Skeletal muscle tissue (tissue), 3 donors: ENCODE measurements at regions not wholly inside any gene's neighbourhood (a gene's known extent, or its start where the extent isn't known, plus 50 kb on each side); places are given as distances from the start of the nearest gene placed in this dataset.

ENCODE experiments used
- H3K27ac ChIP-seq: one replicate; pipeline ENCODE4 v1.7.0; 2013; ENCODE audit warnings: mild to moderate bottlenecking, low read depth, low read length, inconsistent platforms
- H3K27me3 ChIP-seq, 3 donors: one replicate each; pipeline ENCODE4 v1.7.0; 2013; ENCODE audit warnings: low read length in 3 of 3; ENCODE audit not compliant: control insufficient read depth in 3 of 3, insufficient read depth in 3 of 3
- H3K36me3 ChIP-seq, 3 donors: one replicate each; pipeline ENCODE4 v1.7.0; 2013; ENCODE audit warnings: low read length in 3 of 3; ENCODE audit not compliant: control insufficient read depth in 3 of 3, insufficient read depth in 3 of 3
- H3K4me1 ChIP-seq, 3 donors: one replicate each; pipeline ENCODE4 v1.7.0; 2013; ENCODE audit warnings: low read length in 3 of 3, mild to moderate bottlenecking in 3 of 3; ENCODE audit not compliant: control insufficient read depth in 3 of 3, insufficient read depth in 3 of 3
- H3K4me3 ChIP-seq, 3 donors: one replicate each; pipeline ENCODE4 v1.7.0; 2013; ENCODE audit warnings: low read length in 3 of 3
- H3K9ac ChIP-seq, 3 donors: one replicate each; pipeline ENCODE4 v1.7.0; 2013; ENCODE audit warnings: low read length in 3 of 3, mild to moderate bottlenecking in 3 of 3, moderate library complexity in 2 of 3, low read depth in 1 of 3
- H3K9me3 ChIP-seq, 3 donors: one replicate each; pipeline ENCODE4 v1.7.0; 2013; ENCODE audit warnings: low read length in 3 of 3; ENCODE audit not compliant: control insufficient read depth in 3 of 3
- donor health status: Osteomylitis.

DNA sequence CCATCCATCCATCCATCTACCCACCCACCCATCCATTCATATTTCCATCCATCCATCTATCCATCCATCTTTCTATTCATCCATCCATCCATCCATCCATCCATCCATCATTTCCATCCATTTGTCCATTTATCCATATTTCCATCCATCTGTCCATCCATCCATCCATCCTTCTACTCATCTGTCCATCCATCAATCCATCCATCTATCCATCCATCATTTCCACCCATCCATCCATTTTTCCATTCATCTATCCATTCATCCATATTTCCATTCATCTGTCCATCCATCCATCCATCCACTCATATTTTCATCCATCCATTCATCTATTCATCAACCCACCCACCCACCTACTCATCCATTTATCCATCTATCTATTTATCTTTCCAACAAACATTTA is 229.6 kb downstream of the TEX29 start:
- Histone ChIP-seq H3K27me3 (peaks cover 0 to 15% (median 0%) of the 10 kb centered on the region in 3 donors), H3K9ac (no peak overlapping the region), H3K36me3 (no peaks in the 10 kb centered on the region), H3K27ac (no peak overlapping the region), H3K9me3 (no peaks in the 10 kb centered on the region), H3K4me1 (no peaks in the 10 kb centered on the region), H3K4me3 (no peak overlapping the region)

DNA sequence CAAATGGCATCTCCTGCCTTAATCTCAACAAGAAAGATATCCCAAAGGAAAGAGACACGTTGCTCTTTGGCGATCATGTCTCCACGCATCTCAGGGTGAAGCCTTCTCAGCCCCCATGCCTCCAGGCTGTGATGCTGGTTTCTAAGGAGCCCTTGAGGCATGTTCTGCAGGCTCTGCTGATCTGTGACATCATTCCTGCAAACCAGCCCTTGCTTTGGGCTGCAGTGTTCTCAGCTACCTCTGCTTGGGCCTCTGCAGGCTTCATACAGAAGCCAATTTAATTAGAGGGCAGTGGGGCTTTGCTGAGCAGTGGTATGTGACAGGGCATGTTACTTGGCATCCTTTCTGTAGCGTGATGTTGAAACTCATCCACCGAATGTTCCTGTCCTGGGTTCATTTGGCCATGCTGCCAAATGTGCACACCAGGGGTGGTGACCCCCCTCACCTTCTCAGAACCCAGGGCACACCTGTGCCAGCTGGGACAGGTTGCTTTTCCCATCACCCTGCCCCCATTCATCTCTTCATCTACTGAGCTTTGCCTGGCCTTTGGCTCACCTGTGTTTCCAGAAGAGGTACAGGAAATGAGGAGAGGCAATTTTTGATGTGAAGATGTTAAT is 230.9 kb downstream of the TEX29 start:
- no peak overlapping the region for H3K9ac ChIP-seq

DNA sequence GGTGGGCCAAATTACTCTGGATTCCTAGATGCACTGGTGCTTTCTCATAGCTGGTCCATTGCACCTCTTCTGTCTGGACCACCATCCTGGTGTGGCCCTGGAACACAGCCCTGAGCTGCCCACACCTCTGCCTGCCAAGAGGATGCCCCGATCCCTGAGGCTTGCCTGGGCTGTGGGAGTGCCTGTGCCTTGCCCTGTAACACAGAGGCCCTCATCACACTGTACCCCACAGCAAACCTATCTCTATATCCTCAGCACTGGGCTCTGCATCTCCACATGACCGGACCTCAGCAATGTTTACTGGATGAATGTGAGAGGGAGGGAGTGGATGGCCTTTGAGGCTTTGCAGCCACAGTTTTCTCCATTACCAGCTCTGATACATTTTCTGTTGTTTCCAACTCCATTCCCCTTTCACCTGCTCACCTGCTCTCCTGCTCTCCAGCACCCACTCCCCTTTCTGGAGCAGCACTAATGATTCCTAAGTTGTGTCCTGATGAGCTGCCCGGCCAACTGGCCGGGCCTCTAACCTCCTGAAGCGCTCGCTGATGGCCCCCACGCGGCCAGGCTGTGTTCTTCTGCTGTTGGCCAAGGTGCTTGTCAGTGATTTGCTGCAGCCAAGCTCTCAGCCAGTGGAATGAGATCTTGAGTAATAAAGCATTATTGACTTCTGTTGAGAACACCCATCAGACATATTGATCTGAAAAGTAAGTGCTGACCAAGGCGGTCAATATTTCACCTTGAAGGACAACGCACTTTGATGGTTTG is 232.6 kb downstream of the TEX29 start:
- Histone ChIP-seq H3K27me3 (peaks cover 4 to 27% (median 5%) of the 10 kb centered on the region in 3 donors), H3K9ac (no peak overlapping the region), H3K36me3 (no peaks in the 10 kb centered on the region), H3K9me3 (no peaks in the 10 kb centered on the region), H3K27ac (no peak overlapping the region), H3K4me1 (no peaks in the 10 kb centered on the region), H3K4me3 (no peak overlapping the region)

More for the DNA sequence above, 230.9 kb downstream of the TEX29 start:
- H3K9me3 ChIP-seq, result no peaks in the 10 kb centered on the region
- no peak overlapping the region for H3K4me3 ChIP-seq
- H3K27me3 ChIP-seq, result peaks cover 0 to 20% (median 5%) of the 10 kb centered on the region in 3 donors
- H3K36me3 ChIP-seq, result no peaks in the 10 kb centered on the region
- H3K27ac ChIP-seq, result no peak overlapping the region
- H3K4me1 ChIP-seq, result no peaks in the 10 kb centered on the region

DNA sequence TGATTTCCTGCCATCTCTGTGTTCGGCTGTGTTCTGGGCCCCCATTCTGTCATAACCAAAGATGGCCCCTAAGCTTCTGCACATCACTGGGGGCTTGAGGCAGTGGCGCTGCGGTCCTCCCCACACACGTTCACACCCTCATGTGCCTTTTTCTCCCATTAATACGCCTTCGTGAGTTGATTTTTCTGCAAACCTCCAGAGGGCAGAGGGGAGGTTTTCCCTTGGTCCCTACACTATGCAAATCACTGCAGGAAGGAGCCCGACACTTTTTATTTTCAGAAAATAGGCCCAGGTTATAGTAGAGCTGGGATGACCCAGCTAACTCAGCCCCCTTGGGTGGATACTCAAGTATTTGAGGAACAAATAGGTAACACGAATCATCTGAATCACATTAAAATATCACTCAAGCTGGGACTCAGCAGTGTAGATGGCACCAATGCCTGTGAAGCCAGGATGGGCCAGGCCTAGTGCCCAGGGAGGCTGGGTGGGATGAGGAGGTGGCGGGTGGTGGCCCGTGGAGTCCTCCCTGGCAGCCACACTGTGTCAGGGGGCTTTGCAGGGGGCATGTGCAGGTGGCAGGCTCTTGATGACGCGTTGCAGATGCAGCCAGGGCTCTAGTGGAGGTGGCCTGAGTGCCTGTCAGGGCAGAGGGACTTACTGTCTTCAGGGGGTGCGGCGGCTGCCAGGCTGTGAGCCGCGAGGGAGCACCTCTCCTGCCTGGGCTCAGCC is 234.3 kb downstream of the TEX29 start:
- Histone ChIP-seq H3K27me3 (peaks cover 4 to 31% (median 5%) of the 10 kb centered on the region in 3 donors), H3K9ac (no peak overlapping the region), H3K9me3 (no peaks in the 10 kb centered on the region), H3K4me3 (no peak overlapping the region), H3K27ac (no peak overlapping the region), H3K4me1 (no peaks in the 10 kb centered on the region), H3K36me3 (no peaks in the 10 kb centered on the region)

DNA sequence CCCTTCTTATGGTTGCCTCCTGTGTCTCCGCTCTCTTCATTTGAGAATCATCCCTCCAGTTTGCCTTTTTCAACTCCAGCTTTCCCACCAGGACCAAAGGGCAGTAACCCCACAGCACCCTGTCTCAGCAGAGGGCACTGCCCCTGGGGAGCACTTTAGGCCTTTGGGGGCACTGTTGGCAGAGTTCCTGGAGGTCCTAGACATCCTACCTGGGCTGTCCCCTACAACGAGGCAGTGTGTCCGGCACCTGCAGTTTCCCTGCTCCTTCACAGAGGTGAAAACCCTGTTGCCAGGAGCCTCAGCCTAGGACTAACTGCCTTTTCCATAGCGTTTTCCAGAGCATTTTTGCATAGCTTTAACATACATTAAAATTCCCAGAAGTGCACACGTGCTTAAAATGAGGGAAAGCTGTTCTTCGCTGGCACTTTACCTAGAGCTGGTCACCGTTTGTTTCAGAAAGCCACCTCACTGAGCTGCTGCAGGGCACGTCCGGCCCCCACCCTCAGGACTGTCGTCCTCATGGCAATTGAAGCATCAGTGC is 234.9 kb downstream of the TEX29 start:
- Histone ChIP-seq H3K27ac (no peak overlapping the region), H3K4me1 (no peaks in the 10 kb centered on the region), H3K27me3 (peaks cover 4 to 35% (median 5%) of the 10 kb centered on the region in 3 donors), H3K9ac (no peak overlapping the region), H3K9me3 (no peaks in the 10 kb centered on the region), H3K36me3 (no peaks in the 10 kb centered on the region), H3K4me3 (no peak overlapping the region)

DNA sequence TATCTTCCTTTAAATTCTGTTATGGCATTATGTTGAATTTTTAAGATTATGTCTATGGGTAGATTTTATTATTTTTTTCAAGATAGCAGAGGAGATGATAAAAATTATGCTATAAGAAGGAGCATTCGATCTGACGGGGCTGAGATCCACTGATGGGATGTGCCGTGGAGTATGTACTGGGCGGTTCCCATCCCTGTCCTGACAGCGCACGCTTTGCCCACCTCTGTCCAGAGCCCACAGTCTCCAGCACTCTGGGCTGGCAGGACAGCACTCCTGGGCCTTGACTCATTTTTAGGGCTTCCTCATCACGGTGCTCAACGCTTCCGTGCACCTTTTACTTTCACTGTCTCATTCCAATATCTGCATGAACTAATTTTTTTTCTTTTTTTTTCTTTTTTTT is 235.5 kb downstream of the TEX29 start:
- H3K27me3 ChIP-seq, result peaks cover 4 to 35% (median 5%) of the 10 kb centered on the region in 3 donors
- no peak overlapping the region for H3K4me3 ChIP-seq

DNA sequence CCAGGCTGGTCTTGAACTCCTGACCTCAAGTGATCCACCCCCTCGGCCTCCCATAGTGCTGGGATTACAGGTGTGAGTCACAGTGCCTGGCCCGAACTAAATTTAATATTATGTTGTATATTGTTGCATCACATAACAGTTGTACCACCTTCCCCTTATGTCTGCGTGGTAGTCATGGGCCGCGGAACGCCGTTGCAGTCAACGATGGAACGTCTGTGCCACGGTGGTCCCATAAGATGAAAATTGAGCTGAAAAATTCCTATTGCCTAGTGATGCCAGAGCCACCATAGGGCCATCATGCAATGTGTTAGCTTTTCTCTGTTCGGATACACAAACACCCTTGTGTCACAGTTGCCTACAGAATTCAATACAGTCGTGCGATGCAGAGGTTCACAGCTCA is 236.1 kb downstream of the TEX29 start:
- no peaks in the 10 kb centered on the region for H3K36me3 ChIP-seq
- H3K27ac ChIP-seq, result no peak overlapping the region
- no peak overlapping the region for H3K9ac ChIP-seq
- H3K9me3 ChIP-seq, result no peaks in the 10 kb centered on the region
- no peak overlapping the region for H3K4me3 ChIP-seq
- peaks cover 4 to 37% (median 5%) of the 10 kb centered on the region in 3 donors for H3K27me3 ChIP-seq
- H3K4me1 ChIP-seq, result no peaks in the 10 kb centered on the region

More for the DNA sequence above, 235.5 kb downstream of the TEX29 start:
- no peaks in the 10 kb centered on the region for H3K9me3 ChIP-seq
- H3K9ac ChIP-seq, result no peak overlapping the region
- H3K4me1 ChIP-seq, result no peaks in the 10 kb centered on the region
- H3K27ac ChIP-seq, result no peak overlapping the region
- H3K36me3 ChIP-seq, result no peaks in the 10 kb centered on the region

DNA sequence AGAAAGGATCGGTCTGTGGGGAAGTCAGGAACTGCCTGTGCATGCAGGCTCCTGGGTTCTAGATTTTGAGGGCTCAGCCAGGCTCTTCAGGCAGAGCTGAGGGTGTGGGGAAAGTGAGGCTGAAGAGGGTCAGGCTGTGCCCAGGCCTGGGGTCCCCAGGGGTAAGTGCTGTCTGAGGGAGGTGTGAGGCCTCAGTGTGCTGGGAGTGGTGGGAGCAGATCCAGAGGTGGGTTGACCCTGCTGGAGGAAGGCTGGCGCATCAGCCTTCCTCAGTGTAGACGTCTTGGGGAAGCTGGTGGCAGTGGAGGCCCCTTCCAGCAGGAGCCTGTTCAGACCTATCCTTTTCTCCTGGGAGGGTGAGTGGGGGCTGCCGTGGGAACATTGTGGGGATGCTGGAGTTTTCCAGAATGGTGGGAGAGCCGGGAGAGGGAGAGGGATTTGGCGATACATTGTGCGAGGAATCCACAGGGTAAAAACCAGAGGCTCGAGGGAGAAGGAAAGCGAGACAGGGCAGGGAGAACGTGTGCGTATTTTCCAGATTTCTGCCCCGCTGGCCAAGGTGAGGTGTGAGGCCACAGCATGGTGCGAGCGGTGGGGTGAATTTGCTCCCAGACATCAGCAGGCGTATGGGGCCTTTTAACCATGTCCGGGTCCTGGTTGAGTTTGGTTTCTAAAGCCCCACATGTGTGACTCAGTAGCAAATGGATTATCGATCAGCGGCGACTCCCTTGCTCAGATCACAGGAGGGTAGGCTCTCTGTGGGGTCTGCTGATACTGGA is 237.7 kb downstream of the TEX29 start:
- H3K4me3 ChIP-seq, result no peak overlapping the region
- no peaks in the 10 kb centered on the region for H3K4me1 ChIP-seq
- H3K27me3 ChIP-seq, result peaks cover 4 to 36% (median 5%) of the 10 kb centered on the region in 3 donors
- H3K36me3 ChIP-seq, result no peaks in the 10 kb centered on the region
- H3K27ac ChIP-seq, result no peak overlapping the region
- no peak overlapping the region for H3K9ac ChIP-seq
- no peaks in the 10 kb centered on the region for H3K9me3 ChIP-seq

DNA sequence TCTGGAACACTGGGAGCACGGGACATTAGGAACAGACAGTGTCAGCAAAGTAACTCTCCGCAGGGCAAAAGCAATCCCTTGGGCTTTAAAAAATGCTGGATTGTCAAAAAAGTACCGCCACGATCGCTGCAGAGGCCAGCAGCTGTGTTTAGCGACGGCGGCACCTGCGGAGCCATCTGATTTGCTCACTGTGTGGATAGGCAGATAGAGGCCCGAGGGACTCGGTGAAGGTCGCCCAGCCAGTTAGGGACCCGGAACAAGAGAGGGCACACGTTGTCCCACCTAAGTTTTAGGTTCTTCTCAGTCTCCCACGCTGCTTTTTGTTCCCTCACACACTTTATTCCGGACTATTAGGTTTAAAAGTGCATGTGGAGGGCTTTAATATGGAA is 238.3 kb downstream of the TEX29 start:
- Histone ChIP-seq H3K27ac (no peak overlapping the region), H3K4me3 (no peak overlapping the region), H3K9me3 (no peaks in the 10 kb centered on the region), H3K27me3 (peaks cover 4 to 38% (median 7%) of the 10 kb centered on the region in 3 donors), H3K9ac (no peak overlapping the region), H3K36me3 (no peaks in the 10 kb centered on the region), H3K4me1 (no peaks in the 10 kb centered on the region)
